Stimulated activated naive CD8-positive, alpha-beta T cell treated with anti-CD3 and anti-CD28 coated beads, Interleukin-15, amount 100 ng/mL, for 72 hours (primary cell): ENCODE measurements at regions not wholly inside any gene's neighbourhood (a gene's known extent, or its start where the extent isn't known, plus 50 kb on each side); places are given as distances from the start of the nearest gene placed in this dataset.

Experiments used
- ATAC-seq: fragments of 150-1000 bp; cut with Tn5 transposase; 2 replicates; pipeline ENCODE4 v1.10.0; 2021; ENCODE audit warnings: mild to moderate bottlenecking, moderate library complexity
- DNase-seq, 2 donors: peaks; one replicate each; pipeline ENCODE4 v3.0.0; 2021 to 2022
- H3K27ac Mint-ChIP-seq, 2 donors: one replicate each; pipeline ENCODE4 v1.8.0; 2022; ENCODE audit warnings: mild to moderate bottlenecking in 2 of 2, mixed read lengths in 2 of 2, moderate library complexity in 2 of 2
- H3K27me3 Mint-ChIP-seq: one replicate; pipeline ENCODE4 v1.8.0; 2022; ENCODE audit warnings: mixed read lengths
- H3K4me1 Mint-ChIP-seq: one replicate; pipeline ENCODE4 v1.8.0; 2022; ENCODE audit warnings: mild to moderate bottlenecking, mixed read lengths
- H3K4me3 Mint-ChIP-seq, 2 donors: one replicate each; pipeline ENCODE4 v1.8.0; 2022; ENCODE audit warnings: mild to moderate bottlenecking in 2 of 2, mixed read lengths in 2 of 2, moderate library complexity in 1 of 2
- H3K9me3 Mint-ChIP-seq, 2 donors: one replicate each; pipeline ENCODE4 v1.8.0; 2022; ENCODE audit warnings: mixed read lengths in 2 of 2

DNA sequence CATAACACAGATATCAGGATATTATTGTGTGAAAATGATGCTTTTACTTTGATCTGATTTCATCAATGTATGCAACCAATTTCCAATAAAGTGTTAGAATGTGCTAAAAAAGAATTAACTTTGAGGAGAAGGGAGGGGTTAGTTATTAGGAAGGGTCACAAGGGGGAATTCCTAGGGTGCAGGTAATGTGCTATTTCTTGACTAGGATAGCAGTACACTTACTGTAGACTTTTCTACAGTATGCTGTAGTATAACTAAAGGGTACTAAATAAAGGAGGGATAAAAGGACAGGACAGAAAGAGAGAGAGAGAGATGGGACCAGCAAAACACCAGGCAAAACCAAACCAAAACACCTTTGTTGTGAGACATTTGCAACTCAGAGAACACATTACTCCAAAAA lies 121.4 kb upstream of the RAP1B start:
- Mint-ChIP-seq H3K27me3 (no peaks in the 10 kb centered on the region), H3K4me3 (no peak overlapping the region), H3K27ac (peak overlapping the region in 1 of 2 donors; percentile 3), H3K4me1 (peaks cover 27% of the 10 kb centered on the region), H3K9me3 (peaks cover 7% of the 10 kb centered on the region in 2 donors)
- ATAC-seq = no peak
- DNase-seq = no peak

DNA sequence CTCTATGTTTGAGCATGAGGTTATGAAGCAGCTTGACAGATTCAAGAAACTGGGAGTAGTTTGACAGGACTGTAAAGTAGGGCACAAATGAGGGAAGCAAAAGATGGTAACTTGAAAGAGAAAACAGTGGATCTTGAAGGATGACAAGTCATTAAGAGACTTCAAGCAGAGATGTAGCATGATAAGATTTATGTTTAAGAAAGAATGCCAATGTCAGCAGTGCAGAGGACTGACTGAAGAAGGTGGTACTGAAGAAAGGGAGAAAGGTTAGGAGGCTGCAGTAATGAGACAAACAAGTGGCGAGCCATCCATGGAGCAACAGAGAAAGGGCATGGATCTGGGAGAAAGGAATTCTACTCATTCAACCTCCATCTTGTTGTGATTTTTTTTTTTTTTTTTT lies 120.2 kb upstream of the RAP1B start:
- H3K4me3 Mint-ChIP-seq = no peak overlapping the region
- no peaks in the 10 kb centered on the region for H3K27me3 Mint-ChIP-seq
- ATAC-seq (no peak), DNase-seq (no peak)
- H3K4me1 Mint-ChIP-seq = peaks cover 27% of the 10 kb centered on the region
- peaks cover 4 to 7% of the 10 kb centered on the region in 2 donors for H3K9me3 Mint-ChIP-seq
- no peak overlapping the region for H3K27ac Mint-ChIP-seq

DNA sequence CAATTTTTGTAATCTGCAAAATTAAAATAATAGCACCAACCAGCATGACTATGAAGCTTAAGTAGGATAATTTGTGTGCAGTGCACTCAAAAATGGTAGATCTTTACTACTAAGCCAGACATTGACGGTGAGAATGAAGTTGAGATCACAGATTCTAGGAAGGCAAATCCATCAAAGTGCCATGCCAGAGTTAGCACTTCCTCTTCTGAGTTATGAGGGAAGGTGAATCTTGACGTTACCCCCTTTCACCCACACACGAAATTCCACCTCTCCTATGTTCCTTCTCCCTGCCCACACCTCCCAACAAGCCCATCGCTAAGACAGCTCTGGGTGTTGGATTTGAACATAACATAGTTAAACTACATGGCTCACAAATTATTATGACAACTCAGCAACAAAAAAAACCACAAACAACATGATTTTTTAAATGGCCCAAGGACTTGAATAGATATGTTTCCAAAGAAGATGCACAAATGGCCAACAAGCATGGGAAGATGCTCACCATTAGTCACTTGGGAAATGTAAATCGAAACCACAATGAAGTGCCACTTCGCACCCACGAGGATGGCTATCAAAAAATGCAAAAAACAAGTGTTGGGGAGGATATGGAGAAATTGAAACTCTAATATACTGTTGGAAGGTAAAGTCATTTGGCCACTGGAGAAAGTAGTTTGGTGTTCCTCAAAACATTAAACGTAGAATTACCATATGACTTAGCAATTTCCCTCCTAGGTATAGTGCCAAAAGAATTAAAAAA lies 119.3 kb upstream of the RAP1B start:
- DNase-seq (no peak), ATAC-seq (no peak)
- H3K4me3 Mint-ChIP-seq = no peak overlapping the region
- no peak overlapping the region for H3K27ac Mint-ChIP-seq
- peaks cover 36% of the 10 kb centered on the region for H3K4me1 Mint-ChIP-seq
- no peaks in the 10 kb centered on the region for H3K27me3 Mint-ChIP-seq
- H3K9me3 Mint-ChIP-seq = peaks cover 4 to 7% of the 10 kb centered on the region in 2 donors

DNA sequence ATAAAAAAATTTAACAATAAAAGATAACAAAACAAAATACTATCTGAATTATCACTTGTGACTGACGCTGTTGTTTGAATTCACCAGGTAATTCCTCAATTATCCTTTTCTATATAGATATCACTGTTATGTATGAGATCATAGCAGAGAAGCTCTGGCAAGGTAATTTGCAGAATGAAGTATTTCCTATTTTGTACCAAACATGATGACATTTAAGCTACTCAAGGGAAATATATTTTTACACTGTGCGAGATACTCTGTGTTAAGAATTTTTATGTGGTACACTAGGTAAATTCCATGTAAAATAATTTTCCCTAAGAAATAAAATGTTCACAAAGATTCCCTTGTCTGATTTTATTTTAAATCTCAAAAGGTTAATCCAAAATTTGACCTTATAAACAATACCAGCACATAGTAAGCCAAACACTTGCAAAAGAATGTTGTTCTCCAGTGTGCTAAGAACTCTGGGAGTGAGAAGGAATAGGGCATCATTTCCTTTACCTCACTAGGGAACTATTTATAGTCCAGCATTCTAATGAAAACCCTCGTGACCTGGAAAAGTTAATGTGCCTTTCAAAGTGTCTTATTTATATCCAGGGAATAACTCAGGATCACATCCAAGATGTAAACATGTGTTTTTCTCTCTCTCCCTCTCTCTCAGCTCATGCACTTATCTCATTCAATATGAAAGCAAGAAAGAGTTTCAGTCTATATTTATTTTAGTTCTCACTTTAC lies 115.2 kb upstream of the RAP1B start:
- Mint-ChIP-seq H3K9me3 (peaks cover 2 to 3% of the 10 kb centered on the region in 2 donors), H3K27me3 (no peaks in the 10 kb centered on the region), H3K4me1 (peaks cover 62% of the 10 kb centered on the region), H3K27ac (no peak overlapping the region), H3K4me3 (no peak overlapping the region)
- ATAC-seq = no peak
- DNase-seq = no peak

DNA sequence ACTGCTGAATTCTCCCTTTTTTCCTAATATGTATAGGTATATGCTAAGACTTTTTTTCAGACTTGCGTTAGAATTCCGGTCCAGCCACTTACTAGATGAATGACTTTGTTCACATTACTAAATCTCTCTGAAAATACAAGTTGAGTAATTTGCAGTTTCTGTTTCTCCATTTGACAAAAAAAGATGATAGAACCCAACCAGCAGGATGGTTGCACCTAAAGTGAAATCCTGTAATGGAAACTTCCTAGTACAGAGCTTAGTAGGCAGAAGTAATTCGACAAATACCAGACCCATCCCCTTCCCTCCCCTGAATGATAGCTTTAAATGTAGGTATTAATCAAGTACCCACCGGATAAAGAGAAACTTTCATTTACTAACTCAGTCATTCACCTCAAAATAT lies 113.6 kb upstream of the RAP1B start:
- Mint-ChIP-seq H3K9me3 (no peaks in the 10 kb centered on the region), H3K4me3 (peak overlapping the region; percentile 63 to 64), H3K4me1 (peaks cover 49% of the 10 kb centered on the region), H3K27me3 (no peaks in the 10 kb centered on the region), H3K27ac (peak overlapping the region; percentile 91 to 93)
- peak; percentile 91 for ATAC-seq
- DNase-seq = peak in 1 of 2 donors; percentile 15

DNA sequence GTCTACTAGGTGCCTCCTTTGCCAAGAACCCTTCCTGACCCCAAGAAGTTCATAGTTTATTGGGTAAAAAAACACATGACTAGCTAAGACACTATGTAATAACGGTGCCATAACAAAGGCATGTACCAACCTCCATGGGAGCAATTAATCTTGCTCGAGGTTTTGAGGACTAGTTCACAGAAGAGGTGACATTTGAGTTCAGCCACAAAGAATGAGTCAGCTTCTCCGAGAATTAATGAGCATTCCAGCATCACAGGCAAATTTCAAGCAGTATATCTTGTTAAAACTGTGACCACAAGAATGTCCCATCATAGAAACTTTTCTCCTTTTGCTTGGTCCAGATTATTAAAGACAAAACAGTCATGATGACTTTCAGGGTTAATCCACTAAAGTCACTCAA lies 113.0 kb upstream of the RAP1B start:
- peaks cover 47% of the 10 kb centered on the region for H3K4me1 Mint-ChIP-seq
- ATAC-seq (peak; percentile 87), DNase-seq (peak in 1 of 2 donors; percentile 30)
- H3K27ac Mint-ChIP-seq = peak overlapping the region; percentile 91 to 93
- no peaks in the 10 kb centered on the region for H3K27me3 Mint-ChIP-seq
- H3K4me3 Mint-ChIP-seq = peak overlapping the region; percentile 63 to 64
- no peaks in the 10 kb centered on the region for H3K9me3 Mint-ChIP-seq

DNA sequence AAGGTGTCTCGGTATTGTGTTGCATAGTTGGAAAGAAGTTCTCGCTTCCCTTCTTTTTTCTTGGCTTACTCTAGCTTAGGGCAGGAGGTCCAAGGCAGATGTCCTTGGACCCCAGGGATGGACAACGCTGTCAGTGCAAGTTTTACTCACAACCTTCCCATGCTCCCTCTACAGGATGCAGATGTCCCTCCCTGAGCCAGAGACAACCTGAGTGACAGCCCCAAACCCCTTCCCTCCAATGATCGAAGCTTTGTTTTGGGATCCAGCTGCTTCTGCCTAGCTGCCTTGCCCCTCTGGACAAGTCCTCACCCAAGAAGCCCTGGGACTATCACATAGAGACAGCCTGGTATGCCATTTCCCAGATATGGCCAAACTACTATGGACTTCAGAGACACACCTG lies 112.0 kb upstream of the RAP1B start:
- ATAC-seq (no peak), DNase-seq (no peak)
- Mint-ChIP-seq H3K9me3 (peaks cover 0 to 4% of the 10 kb centered on the region in 2 donors), H3K4me1 (peaks cover 40% of the 10 kb centered on the region), H3K27ac (no peak overlapping the region), H3K27me3 (no peaks in the 10 kb centered on the region), H3K4me3 (no peak overlapping the region)

DNA sequence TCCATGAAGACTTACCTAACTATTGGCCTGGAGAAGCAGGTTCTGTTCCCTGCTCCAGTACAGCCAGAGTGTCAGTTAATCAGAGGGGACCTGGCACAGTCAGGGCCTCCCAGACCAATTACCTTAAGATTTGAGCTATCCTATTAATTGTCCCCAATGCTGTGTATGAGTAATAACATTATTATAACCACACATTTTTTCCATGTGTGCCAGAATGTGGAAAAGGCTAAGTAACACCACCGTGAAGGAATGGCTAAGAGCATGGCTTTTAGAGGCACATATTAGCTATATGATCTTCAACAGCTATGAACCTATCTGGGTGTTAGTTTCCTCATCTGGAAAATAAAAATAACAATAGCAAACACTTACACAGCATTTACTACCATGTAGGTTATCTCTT lies 111.1 kb upstream of the RAP1B start:
- peaks cover 40% of the 10 kb centered on the region for H3K4me1 Mint-ChIP-seq
- peaks cover 0 to 4% of the 10 kb centered on the region in 2 donors for H3K9me3 Mint-ChIP-seq
- no peak for DNase-seq
- no peaks in the 10 kb centered on the region for H3K27me3 Mint-ChIP-seq
- ATAC-seq = no peak
- no peak overlapping the region for H3K27ac Mint-ChIP-seq
- no peak overlapping the region for H3K4me3 Mint-ChIP-seq

DNA sequence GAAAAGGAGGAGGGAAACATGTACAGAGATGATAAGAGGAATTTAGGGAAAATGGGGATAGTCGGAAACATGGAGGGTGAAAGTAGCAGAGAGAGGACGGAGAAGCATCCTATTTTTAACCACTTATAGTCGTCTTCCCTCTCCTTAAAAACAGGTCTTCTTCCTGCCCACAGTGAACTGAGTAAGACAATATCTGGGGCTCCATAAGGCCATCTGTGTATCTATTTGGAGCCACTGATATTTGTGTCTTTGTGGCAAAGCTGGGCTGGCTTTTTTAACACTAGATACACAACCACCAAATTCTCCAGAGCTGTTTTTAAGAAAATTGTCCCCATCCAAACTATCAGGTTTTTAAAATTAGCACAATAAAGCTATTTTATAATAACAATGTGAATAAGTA lies 109.5 kb upstream of the RAP1B start:
- DNase-seq (no peak), ATAC-seq (no peak)
- peaks cover 0 to 5% of the 10 kb centered on the region in 2 donors for H3K9me3 Mint-ChIP-seq
- H3K4me1 Mint-ChIP-seq = peaks cover 38% of the 10 kb centered on the region
- no peak overlapping the region for H3K4me3 Mint-ChIP-seq
- no peaks in the 10 kb centered on the region for H3K27me3 Mint-ChIP-seq
- no peak overlapping the region for H3K27ac Mint-ChIP-seq

DNA sequence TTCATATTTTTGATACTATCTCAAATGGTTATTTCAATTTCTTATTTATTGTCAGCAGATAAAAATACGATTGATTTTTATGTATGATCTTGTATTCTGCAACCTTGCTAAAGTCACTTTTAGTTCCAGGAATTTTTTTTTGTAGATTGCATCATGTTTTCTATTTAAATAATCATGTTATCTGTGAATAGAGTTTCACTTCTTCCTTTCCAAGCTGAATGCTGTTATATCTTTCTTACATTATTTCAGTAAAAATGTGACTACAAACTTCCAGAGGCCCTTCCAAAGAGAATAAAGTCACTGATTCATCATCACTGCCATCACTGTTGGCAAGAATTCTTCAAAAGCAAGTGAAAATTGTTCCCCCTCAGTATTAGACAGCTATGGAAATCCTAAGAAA lies 104.7 kb upstream of the RAP1B start:
- Mint-ChIP-seq H3K9me3 (peaks cover 5 to 10% of the 10 kb centered on the region in 2 donors), H3K27ac (peak overlapping the region; percentile 82 to 83), H3K27me3 (no peaks in the 10 kb centered on the region), H3K4me3 (no peak overlapping the region), H3K4me1 (peaks cover 11% of the 10 kb centered on the region)
- ATAC-seq = no peak
- DNase-seq = no peak

DNA sequence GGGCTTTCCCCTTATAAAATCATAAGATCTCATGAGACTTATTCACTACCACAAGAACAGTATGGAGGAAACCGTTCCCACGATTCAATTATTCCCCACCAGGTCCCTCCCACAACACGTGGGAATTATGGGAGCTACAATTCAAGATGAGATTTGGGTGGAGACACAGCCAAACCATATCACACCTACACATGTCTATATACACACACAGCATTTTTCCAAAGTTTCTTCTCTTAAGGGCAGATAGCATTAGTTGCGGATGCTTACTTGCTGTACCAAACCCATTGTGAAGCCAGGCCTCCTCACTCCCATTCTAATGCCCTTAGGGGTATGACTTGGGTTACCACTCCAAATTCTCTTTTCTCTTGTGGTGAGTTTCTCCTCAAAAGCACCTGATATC lies 104.1 kb upstream of the RAP1B start:
- Mint-ChIP-seq H3K4me3 (no peak overlapping the region), H3K4me1 (peaks cover 11% of the 10 kb centered on the region), H3K27ac (peak overlapping the region in 1 of 2 donors; percentile 83), H3K27me3 (no peaks in the 10 kb centered on the region), H3K9me3 (peaks cover 5 to 10% of the 10 kb centered on the region in 2 donors)
- DNase-seq = no peak
- ATAC-seq = no peak

DNA sequence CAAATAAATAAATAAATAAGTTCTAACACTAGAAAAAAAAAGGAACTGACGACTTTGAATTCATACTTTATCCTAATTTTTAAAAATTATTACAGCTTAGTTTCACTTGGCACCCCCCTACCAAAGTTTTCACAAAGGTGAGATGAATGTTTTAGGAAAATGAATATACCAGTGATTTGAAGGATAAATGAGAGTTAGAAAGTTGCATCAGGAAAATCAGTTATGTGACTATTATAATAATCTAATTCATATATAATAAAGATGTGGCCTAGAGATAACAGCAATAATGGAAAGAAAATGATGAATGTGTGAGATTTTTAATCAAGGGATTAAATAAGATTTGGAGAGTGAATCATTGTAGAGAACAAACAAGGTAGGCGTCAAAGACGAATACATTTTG lies 103.0 kb upstream of the RAP1B start:
- H3K27me3 Mint-ChIP-seq = no peaks in the 10 kb centered on the region
- H3K4me1 Mint-ChIP-seq = peaks cover 11% of the 10 kb centered on the region
- no peak overlapping the region for H3K27ac Mint-ChIP-seq
- ATAC-seq (no peak), DNase-seq (no peak)
- no peak overlapping the region for H3K4me3 Mint-ChIP-seq
- H3K9me3 Mint-ChIP-seq = peaks cover 5 to 12% of the 10 kb centered on the region in 2 donors

DNA sequence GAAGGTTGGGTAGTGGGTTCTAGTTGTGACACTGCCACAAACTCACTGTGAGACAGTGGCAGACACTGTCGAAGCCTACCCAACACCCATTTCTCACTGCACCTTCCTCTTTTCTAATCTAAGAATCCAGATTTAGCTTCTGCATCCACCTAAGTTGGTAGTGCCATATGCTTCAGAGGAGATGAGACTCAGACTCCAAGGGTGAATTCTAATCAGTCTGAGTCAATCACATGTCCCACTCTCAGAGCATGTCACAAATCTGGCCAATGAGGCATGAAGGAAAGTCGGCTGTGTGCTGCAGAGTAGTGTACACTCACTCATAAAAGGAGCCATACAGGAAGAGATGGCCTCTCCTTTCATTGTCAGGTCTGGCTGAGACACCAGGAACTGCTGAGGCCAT lies 102.1 kb upstream of the RAP1B start:
- Mint-ChIP-seq H3K27ac (no peak overlapping the region), H3K27me3 (no peaks in the 10 kb centered on the region), H3K9me3 (peaks cover 5 to 12% of the 10 kb centered on the region in 2 donors), H3K4me1 (peaks cover 11% of the 10 kb centered on the region), H3K4me3 (no peak overlapping the region)
- no peak for DNase-seq
- ATAC-seq = no peak

DNA sequence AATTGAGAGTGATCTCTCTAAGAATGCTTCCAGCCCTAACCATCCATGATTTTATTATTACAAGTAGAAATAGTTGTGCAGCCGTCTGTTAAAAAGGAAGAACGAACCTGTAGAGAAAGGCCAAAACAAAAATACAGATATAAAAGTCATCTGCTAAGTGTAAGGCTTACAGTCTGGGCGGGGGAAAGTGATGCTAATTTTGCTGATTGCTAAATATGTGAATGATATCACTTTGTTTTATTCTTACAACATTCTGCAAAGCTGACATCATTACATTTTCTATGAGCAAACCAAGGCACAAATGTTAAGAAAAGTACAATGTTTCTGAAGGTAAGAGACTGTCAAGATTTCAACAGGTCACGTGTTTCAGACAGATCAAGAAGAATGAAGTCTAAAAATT lies 101.5 kb upstream of the RAP1B start:
- Mint-ChIP-seq H3K27ac (no peak overlapping the region), H3K9me3 (peaks cover 5 to 11% of the 10 kb centered on the region in 2 donors), H3K27me3 (no peaks in the 10 kb centered on the region), H3K4me3 (no peak overlapping the region), H3K4me1 (peaks cover 11% of the 10 kb centered on the region)
- DNase-seq (no peak), ATAC-seq (no peak)

DNA sequence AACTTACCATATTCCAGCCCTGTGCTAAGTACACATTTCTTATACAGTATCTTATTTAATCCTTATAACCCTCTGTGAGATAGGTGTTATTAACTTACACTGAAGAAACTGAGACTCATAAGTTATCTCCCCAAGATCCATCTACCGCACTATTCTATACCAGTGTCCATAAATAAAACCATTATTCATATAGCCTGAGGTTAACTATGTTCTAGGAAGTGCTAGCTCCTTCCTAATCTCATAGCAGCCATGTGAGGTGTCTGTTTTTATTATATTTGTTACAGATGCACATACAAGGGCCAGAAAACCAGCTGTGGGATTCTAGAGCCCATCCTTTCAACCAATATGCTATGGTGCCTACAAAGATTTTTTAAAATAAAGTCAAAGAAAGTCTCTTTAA lies 100.3 kb upstream of the RAP1B start:
- Mint-ChIP-seq H3K9me3 (peaks cover 5 to 11% of the 10 kb centered on the region in 2 donors), H3K4me1 (peaks cover 11% of the 10 kb centered on the region), H3K4me3 (no peak overlapping the region), H3K27ac (peak overlapping the region in 1 of 2 donors; percentile 44), H3K27me3 (no peaks in the 10 kb centered on the region)
- DNase-seq = no peak
- ATAC-seq = no peak

DNA sequence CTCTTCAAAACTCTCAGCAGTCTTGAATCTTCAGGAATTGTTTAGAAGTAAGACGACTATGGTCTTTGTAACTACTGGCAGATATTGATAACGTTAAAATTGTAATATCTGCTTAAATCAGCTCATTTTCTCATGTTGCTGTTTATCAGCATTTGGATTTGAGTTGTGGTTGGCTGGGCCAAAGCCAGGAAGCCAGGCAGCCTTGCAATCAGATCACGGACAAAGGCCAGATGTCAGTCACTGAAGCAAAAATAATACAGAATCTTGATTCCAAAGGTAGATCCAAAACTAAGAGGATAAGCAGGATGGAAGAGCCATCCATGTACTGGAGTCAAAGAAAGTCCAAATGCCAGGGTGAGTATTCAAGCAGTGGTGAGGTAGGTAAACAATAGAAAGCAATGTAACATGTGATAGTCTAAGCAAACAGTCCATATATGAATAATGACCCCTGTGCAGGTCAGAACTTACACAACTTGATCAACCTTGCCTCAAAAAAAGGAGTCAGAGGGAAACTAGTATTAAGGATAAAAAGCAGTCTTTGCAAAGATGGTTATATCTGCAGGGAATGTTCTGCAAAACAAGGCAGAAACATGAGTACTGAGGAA lies 95.8 kb upstream of the RAP1B start:
- no peak for ATAC-seq

More for the DNA sequence above, 95.8 kb upstream of the RAP1B start:
- Mint-ChIP-seq H3K27ac (no peak overlapping the region), H3K4me3 (no peak overlapping the region), H3K9me3 (peaks cover 0 to 5% of the 10 kb centered on the region in 2 donors), H3K27me3 (no peaks in the 10 kb centered on the region), H3K4me1 (no peaks in the 10 kb centered on the region)
- DNase-seq = no peak
